ENCODE measurements at regions not wholly inside any gene's neighbourhood (a gene's known extent, or its start where the extent isn't known, plus 50 kb on each side); places are given as distances from the start of the nearest gene placed in this dataset.

- Histone ChIP-seq H3K27ac (no peak overlapping the region), H3K9me3 (no peaks in the 10 kb centered on the region), H3K36me3 (no peaks in the 10 kb centered on the region), H3K4me1 (no peaks in the 10 kb centered on the region), H3K27me3 (no peaks in the 10 kb centered on the region), H3K4me3 (no peak overlapping the region)
- TF ChIP-seq POLR2A (IDR thresholded peaks at IDR 0.05): no peak
- no peak for TF ChIP-seq POLR2AphosphoS5 (IDR thresholded peaks at IDR 0.05)
- TF ChIP-seq CTCF (IDR thresholded peaks at IDR 0.05): no peak
- TF ChIP-seq EP300 (IDR thresholded peaks at IDR 0.05): no peak
- ATAC-seq: no peak
- WGBS, 2 donors (ENCODE audit: low coverage in 1 of 2): 68 to 69% methylated on average over 2 of the region's 2 CpGs
Observed at GRCh38 chr12:30135776-30136175, 352.0 kb upstream of the TMTC1 start.

GRCh38 chr12:30134229-30134628, 350.5 kb upstream of the TMTC1 start:
- Histone ChIP-seq H3K4me3 (no peak overlapping the region), H3K27ac (no peak overlapping the region), H3K9me3 (no peaks in the 10 kb centered on the region), H3K4me1 (no peaks in the 10 kb centered on the region), H3K36me3 (no peaks in the 10 kb centered on the region), H3K27me3 (no peaks in the 10 kb centered on the region)
- 83 to 85% methylated on average over 7 to 8 of the region's 8 CpGs for WGBS, 2 donors (ENCODE audit: low coverage in 1 of 2)
- no peak for ATAC-seq
- no peak for TF ChIP-seq POLR2AphosphoS5 (IDR thresholded peaks at IDR 0.05)
- no peak for TF ChIP-seq POLR2A (IDR thresholded peaks at IDR 0.05)
- no peak for TF ChIP-seq CTCF (IDR thresholded peaks at IDR 0.05)
- TF ChIP-seq EP300 (IDR thresholded peaks at IDR 0.05): no peak

- TF ChIP-seq POLR2AphosphoS5 (IDR thresholded peaks at IDR 0.05) (no peak), POLR2A (IDR thresholded peaks at IDR 0.05) (no peak), CTCF (IDR thresholded peaks at IDR 0.05) (no peak), EP300 (IDR thresholded peaks at IDR 0.05) (no peak)
- 65% methylated on average over 3 of the region's 3 CpGs for WGBS, 2 donors (ENCODE audit: low coverage in 1 of 2)
- ATAC-seq: no peak
Observed at GRCh38 chr12:30126944-30127343, 343.2 kb upstream of the TMTC1 start.

GRCh38 chr12:30120522-30120921, 336.8 kb upstream of the TMTC1 start:
- Histone ChIP-seq H3K9me3 (peaks cover 0 to 29% (median 0%) of the 10 kb centered on the region in 3 donors), H3K4me1 (no peaks in the 10 kb centered on the region), H3K27ac (no peak overlapping the region), H3K36me3 (no peaks in the 10 kb centered on the region), H3K4me3 (no peak overlapping the region), H3K27me3 (no peaks in the 10 kb centered on the region)
- TF ChIP-seq POLR2A (IDR thresholded peaks at IDR 0.05) (no peak), EP300 (IDR thresholded peaks at IDR 0.05) (no peak), POLR2AphosphoS5 (IDR thresholded peaks at IDR 0.05) (no peak), CTCF (IDR thresholded peaks at IDR 0.05) (no peak)
- WGBS, 2 donors (ENCODE audit: low coverage in 1 of 2): 71 to 100% methylated on average over 1 of the region's 1 CpG
- no peak for ATAC-seq

More at GRCh38 chr12:30126944-30127343, 343.2 kb upstream of the TMTC1 start:
- Histone ChIP-seq H3K27ac (no peak overlapping the region), H3K36me3 (no peaks in the 10 kb centered on the region), H3K9me3 (peaks cover 0 to 7% (median 0%) of the 10 kb centered on the region in 3 donors), H3K4me1 (no peaks in the 10 kb centered on the region), H3K27me3 (no peaks in the 10 kb centered on the region), H3K4me3 (no peak overlapping the region)

DNA sequence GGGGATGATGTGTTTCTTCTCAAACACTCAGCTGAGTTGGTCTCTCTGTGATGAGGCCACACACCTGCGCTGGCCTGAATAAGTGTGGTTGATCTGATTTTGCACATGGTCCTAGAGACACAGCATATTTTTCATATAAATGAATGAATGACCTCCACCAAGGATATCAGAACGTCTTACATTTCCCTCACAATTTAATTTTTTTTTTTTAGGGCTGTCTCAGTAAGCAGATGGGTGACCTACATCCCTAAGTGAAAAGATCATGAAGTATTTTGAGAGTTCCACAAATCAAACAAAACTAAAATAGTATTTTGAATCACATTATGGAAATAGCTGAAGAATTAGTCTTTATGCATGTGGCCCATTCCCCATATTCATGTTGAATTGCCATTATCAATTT, 333.7 kb upstream of the TMTC1 start:
- no peaks in the 10 kb centered on the region for H3K27me3 ChIP-seq
- H3K9me3 ChIP-seq: peaks cover 0 to 23% (median 0%) of the 10 kb centered on the region in 3 donors
- H3K4me3 ChIP-seq: no peak overlapping the region
- no peak overlapping the region for H3K27ac ChIP-seq
- H3K36me3 ChIP-seq: no peaks in the 10 kb centered on the region
- TF ChIP-seq POLR2A (IDR thresholded peaks at IDR 0.05): no peak
- TF ChIP-seq CTCF (IDR thresholded peaks at IDR 0.05): no peak
- TF ChIP-seq POLR2AphosphoS5 (IDR thresholded peaks at IDR 0.05): no peak
- TF ChIP-seq EP300 (IDR thresholded peaks at IDR 0.05): no peak
- H3K4me1 ChIP-seq: no peaks in the 10 kb centered on the region
- 58 to 78% methylated on average over 2 of the region's 2 CpGs for WGBS, 2 donors (ENCODE audit: low coverage in 1 of 2)
- no peak for ATAC-seq

Data from gastroesophageal sphincter (tissue), 4 donors.